PC-3 (cell line): ENCODE measurements at regions not wholly inside any gene's neighbourhood (a gene's known extent, or its start where the extent isn't known, plus 50 kb on each side); places are given as distances from the start of the nearest gene placed in this dataset.

ENCODE experiments used
- ATAC-seq: fragments of 200-7000 bp; cut with Tn5 transposase; 2 replicates; pipeline ENCODE4 v1.9.1; 2020; ENCODE audit warnings: mild to moderate bottlenecking, moderate library complexity
- BruUV-seq: library from RNA; stranded (reverse); fragments of 400-500 nt; replicated peaks from 2 replicates; lab custom pipeline; 2021; lab: Mats Ljungman, UMichigan
- CTCF ChIA-PET: fragments of 300-600 bp; sonication (Branson Sonifier 250); formaldehyde crosslinking; loops from one replicate; lab custom pipeline; 2022; ENCODE audit warnings: antibody characterized with exemption; lab: Charles Lee
- POLR2A ChIA-PET: fragments of 300-600 bp; sonication (Branson Sonifier 250); formaldehyde crosslinking; loops from one replicate; lab custom pipeline; 2022; ENCODE audit warnings: antibody characterized with exemption; ENCODE audit not compliant: unreplicated experiment; lab: Charles Lee
- DNase-seq: peaks from one replicate; pipeline ENCODE4 v3.0.0-alpha.2; 2015
- H2AFZ ChIP-seq: fragments of 300-600 bp; sonication (generic); 2 replicates; pipeline ENCODE4 v1.6.0; 2016; ENCODE audit warnings: antibody characterized with exemption, low read length
- H3F3A ChIP-seq: fragments of 300-600 bp; sonication (generic); one replicate; pipeline ENCODE4 v1.6.0; 2017; ENCODE audit warnings: antibody characterized with exemption, low read length, control low read depth, mild to moderate bottlenecking; ENCODE audit not compliant: unreplicated experiment
- H3K27ac ChIP-seq: fragments of 300-600 bp; sonication (generic); 2 replicates; pipeline ENCODE4 v1.5.1; 2016; ENCODE audit warnings: mild to moderate bottlenecking, low read length
- H3K27me3 ChIP-seq: fragments of 300-600 bp; sonication (generic); 2 replicates; pipeline ENCODE4 v1.6.1; 2016; ENCODE audit warnings: low read length, mixed read lengths
- H3K36me3 ChIP-seq: fragments of 300-600 bp; sonication (generic); 2 replicates; pipeline ENCODE4 v1.6.1; 2016; ENCODE audit warnings: low read depth, mixed run types, low read length, mixed read lengths
- H3K4me1 ChIP-seq: fragments of 300-600 bp; sonication (generic); 2 replicates; pipeline ENCODE4 v1.5.1; 2016; ENCODE audit warnings: low read length; ENCODE audit not compliant: insufficient read depth
- H3K4me2 ChIP-seq: fragments of 300-600 bp; sonication (generic); 2 replicates; pipeline ENCODE4 v1.6.0; 2016; ENCODE audit warnings: low read length
- H3K4me3 ChIP-seq: fragments of 300-600 bp; sonication (generic); 2 replicates; pipeline ENCODE4 v1.5.1; 2016; ENCODE audit warnings: mild to moderate bottlenecking, low read length, mixed read lengths
- H3K79me2 ChIP-seq: fragments of 300-600 bp; sonication (generic); 2 replicates; pipeline ENCODE4 v1.6.1; 2017; ENCODE audit warnings: low read length, mixed read lengths
- H3K9ac ChIP-seq: fragments of 300-600 bp; sonication (generic); 2 replicates; pipeline ENCODE4 v1.6.0; 2016; ENCODE audit warnings: mild to moderate bottlenecking, low read length
- H3K9me2 ChIP-seq: fragments of 300-600 bp; sonication (generic); replicated peaks from 2 replicates; pipeline ENCODE4 v1.6.1; 2016; ENCODE audit warnings: mixed run types, low read length, mixed read lengths
- H3K9me3 ChIP-seq: fragments of 300-600 bp; sonication (generic); 2 replicates; pipeline ENCODE4 v1.6.1; 2016; ENCODE audit warnings: low read length, mixed read lengths
- H4K20me1 ChIP-seq: fragments of 300-600 bp; sonication (generic); 2 replicates; pipeline ENCODE4 v1.6.1; 2016; ENCODE audit warnings: low read length, mixed read lengths
- EZH2 ChIP-seq: fragments of 300-600 bp; sonication (generic); IDR thresholded peaks from one replicate; pipeline ENCODE4 v1.6.1; 2017; ENCODE audit warnings: antibody characterized with exemption, mild to moderate bottlenecking, low read length; ENCODE audit not compliant: unreplicated experiment
- EZH2phosphoT487 ChIP-seq: fragments of 300-600 bp; sonication (generic); IDR thresholded peaks from 2 replicates; pipeline ENCODE4 v1.6.1; 2018; ENCODE audit warnings: mild to moderate bottlenecking, antibody characterized with exemption, low read length, borderline replicate concordance
- intact Hi-C: fragments of 100-400 bp; cut with micrococcal nuclease; formaldehyde crosslinking; loops from 2 replicates; pipeline ENCODE4 v1.9.0; 2023
- TF ChIP-seq, protein P1 (sequence below): fragments of 300-600 bp; sonication (generic); conservative IDR thresholded peaks from 2 replicates; pipeline ENCODE4 v1.5.1; 2017; ENCODE audit warnings: antibody characterized with exemption, low read depth, mild to moderate bottlenecking, low read length

DNA sequence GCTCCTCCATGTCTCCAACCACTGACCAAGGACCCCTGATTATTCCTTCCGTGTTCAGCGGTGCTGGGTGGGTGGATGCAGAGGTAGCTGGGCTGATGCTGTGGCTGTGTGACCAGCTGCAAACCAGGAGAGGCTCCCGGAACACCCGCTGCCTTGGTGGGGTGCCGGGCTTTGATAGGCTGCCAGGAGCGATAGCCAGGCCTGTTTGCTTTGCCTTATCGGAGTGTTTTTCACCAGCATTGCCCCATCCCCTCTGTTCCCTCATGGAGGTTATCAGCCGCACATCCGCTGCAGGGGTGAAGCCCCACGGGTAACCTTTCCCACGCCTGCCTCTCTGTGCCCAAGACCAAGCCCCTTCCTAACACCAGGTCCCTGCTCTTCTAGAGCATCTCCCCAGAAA lies 354.3 kb downstream of the C16orf95 start:
- Histone ChIP-seq H2AFZ (no peak overlapping the region), H3K9ac (no peak overlapping the region), H3K9me3 (no peaks in the 10 kb centered on the region), H3K27ac (no peak overlapping the region), H3K4me2 (no peak overlapping the region), H3K4me3 (no peak overlapping the region), H3K79me2 (no peaks in the 10 kb centered on the region), H3K27me3 (peaks cover 22% of the 10 kb centered on the region), H3K4me1 (no peaks in the 10 kb centered on the region), H3F3A (no peaks in the 10 kb centered on the region), H4K20me1 (no peaks in the 10 kb centered on the region), H3K9me2 (no peaks in the 10 kb centered on the region), H3K36me3 (no peaks in the 10 kb centered on the region)
- DNase-seq (no peak), ATAC-seq (no peak)
- BruUV-seq = no TSS peak
- CTCF ChIA-PET = no interaction called here
- POLR2A ChIA-PET = no interaction called here
- no peak for TF ChIP-seq EZH2phosphoT487
- TF ChIP-seq, protein P1, sequence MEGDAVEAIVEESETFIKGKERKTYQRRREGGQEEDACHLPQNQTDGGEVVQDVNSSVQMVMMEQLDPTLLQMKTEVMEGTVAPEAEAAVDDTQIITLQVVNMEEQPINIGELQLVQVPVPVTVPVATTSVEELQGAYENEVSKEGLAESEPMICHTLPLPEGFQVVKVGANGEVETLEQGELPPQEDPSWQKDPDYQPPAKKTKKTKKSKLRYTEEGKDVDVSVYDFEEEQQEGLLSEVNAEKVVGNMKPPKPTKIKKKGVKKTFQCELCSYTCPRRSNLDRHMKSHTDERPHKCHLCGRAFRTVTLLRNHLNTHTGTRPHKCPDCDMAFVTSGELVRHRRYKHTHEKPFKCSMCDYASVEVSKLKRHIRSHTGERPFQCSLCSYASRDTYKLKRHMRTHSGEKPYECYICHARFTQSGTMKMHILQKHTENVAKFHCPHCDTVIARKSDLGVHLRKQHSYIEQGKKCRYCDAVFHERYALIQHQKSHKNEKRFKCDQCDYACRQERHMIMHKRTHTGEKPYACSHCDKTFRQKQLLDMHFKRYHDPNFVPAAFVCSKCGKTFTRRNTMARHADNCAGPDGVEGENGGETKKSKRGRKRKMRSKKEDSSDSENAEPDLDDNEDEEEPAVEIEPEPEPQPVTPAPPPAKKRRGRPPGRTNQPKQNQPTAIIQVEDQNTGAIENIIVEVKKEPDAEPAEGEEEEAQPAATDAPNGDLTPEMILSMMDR = no peak
- TF ChIP-seq EZH2 = no peak
- intact Hi-C loops = no loop called here

DNA sequence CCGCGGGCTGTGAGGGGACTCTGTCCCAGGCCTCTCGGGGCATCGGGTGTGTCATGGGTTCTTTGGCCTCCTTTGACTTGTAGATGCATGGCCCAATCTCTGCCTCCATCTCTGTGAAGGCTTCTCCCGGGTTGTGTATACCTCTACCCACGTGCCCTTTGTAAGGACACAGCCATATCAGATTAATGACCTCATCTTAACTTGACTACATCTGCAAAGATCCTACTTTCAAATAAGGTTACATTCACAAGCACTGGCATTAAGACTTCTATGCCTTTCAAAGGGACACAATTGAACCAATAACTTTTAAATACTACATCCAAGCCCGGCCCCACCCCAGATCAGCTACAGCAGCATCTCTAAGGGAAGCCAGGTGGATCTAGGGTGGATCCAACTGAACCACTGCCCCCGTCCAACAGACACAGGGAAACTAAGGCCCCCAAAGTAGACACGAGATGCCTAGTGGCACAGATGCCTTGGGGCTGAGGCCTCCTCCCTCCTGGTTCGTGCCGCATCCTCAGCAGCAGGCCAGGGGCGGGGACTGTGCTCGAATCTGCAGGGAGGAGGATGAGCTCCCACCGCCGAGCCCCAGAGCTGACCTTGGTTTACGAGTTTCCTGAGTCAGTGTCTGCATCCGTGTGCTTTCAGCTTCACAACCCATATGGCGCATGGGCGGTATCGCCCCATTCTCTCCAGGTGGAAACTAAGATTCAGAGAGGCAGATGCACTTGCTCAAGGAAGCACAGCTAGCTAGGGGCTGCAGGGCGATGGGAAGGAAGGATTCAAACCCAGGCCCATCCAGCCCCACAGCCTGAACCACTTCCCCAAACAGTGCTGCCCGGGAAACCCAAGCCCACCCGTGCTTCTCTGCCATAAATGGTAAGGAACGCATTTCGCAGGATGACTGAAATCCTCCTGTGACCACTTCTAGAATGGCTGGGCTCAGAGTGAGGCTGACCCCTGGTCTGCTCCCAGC lies 353.3 kb downstream of the C16orf95 start:
- no peak for DNase-seq
- Histone ChIP-seq H3K4me3 (no peak overlapping the region), H4K20me1 (no peaks in the 10 kb centered on the region), H3K9ac (no peak overlapping the region), H3K9me3 (no peaks in the 10 kb centered on the region), H3K4me2 (no peak overlapping the region), H3F3A (no peaks in the 10 kb centered on the region), H3K79me2 (no peaks in the 10 kb centered on the region), H2AFZ (no peak overlapping the region), H3K9me2 (no peaks in the 10 kb centered on the region), H3K27me3 (peaks cover 22% of the 10 kb centered on the region), H3K4me1 (no peaks in the 10 kb centered on the region), H3K27ac (no peak overlapping the region), H3K36me3 (no peaks in the 10 kb centered on the region)
- no peak for ATAC-seq
- ChIA-PET CTCF (no interaction called here), POLR2A (no interaction called here)
- intact Hi-C loops = no loop called here
- BruUV-seq = no TSS peak
- TF ChIP-seq EZH2 = no peak
- TF ChIP-seq EZH2phosphoT487 = no peak
- TF ChIP-seq, protein P1 = no peak

DNA sequence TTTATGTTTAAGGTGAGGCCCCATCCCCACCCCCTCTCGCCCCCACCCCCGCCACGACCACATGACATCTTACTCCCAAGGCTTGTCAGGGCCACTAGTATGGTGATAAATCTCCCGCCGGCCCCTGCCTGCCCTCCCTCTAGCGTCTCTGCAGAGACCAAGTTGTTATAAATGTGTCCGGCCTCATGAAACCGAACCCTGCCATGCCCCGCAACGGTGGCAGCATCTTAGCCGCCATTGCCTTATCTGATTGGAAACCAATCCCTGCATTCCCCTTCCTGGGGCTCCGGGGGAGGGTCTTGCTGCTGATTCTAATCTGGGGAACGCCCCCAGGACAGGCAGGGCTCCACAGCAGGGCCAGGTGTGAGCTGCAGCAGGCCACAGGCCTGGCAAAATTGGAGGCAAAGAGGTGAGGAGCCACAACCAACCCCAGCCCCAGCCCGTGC lies 352.4 kb downstream of the C16orf95 start:
- Histone ChIP-seq H3K4me2 (no peak overlapping the region), H4K20me1 (no peaks in the 10 kb centered on the region), H2AFZ (no peak overlapping the region), H3K4me3 (no peak overlapping the region), H3K36me3 (no peaks in the 10 kb centered on the region), H3K79me2 (no peaks in the 10 kb centered on the region), H3F3A (no peaks in the 10 kb centered on the region), H3K9me2 (no peaks in the 10 kb centered on the region), H3K27me3 (peaks cover 22% of the 10 kb centered on the region), H3K9me3 (no peaks in the 10 kb centered on the region), H3K4me1 (no peaks in the 10 kb centered on the region), H3K9ac (no peak overlapping the region), H3K27ac (no peak overlapping the region)
- DNase-seq (no peak), ATAC-seq (no peak)
- no peak for TF ChIP-seq EZH2
- intact Hi-C loops = no loop called here
- no TSS peak for BruUV-seq
- ChIA-PET POLR2A (no interaction called here), CTCF (no interaction called here)
